ENCODE measurements at regions not wholly inside any gene's neighbourhood (a gene's known extent, or its start where the extent isn't known, plus 50 kb on each side); places are given as distances from the start of the nearest gene placed in this dataset.

GRCh38 chrX:33726281-33727160 is 405.6 kb downstream of the FAM47A start:
- DNase-seq (ENCODE audit: low spot score) = no peak

GRCh38 chrX:33725535-33726210 is 406.4 kb downstream of the FAM47A start:
- peak; percentile 12 for DNase-seq (ENCODE audit: low spot score)

GRCh38 chrX:33721927-33722326 is 410.2 kb downstream of the FAM47A start:
- no peak for DNase-seq (ENCODE audit: low spot score)

GRCh38 chrX:33686105-33686504 is 446.0 kb downstream of the FAM47A start:
- no peak for DNase-seq (ENCODE audit: low spot score)

All from SK-N-DZ (cell line).